ENCODE measurements at regions not wholly inside any gene's neighbourhood (a gene's known extent, or its start where the extent isn't known, plus 50 kb on each side); places are given as distances from the start of the nearest gene placed in this dataset.
"Not testable (repeated sequence)": the region's sequence is repeated elsewhere in the genome, so short reads cannot be mapped to it uniquely, and the experiment has no call there.

DNA sequence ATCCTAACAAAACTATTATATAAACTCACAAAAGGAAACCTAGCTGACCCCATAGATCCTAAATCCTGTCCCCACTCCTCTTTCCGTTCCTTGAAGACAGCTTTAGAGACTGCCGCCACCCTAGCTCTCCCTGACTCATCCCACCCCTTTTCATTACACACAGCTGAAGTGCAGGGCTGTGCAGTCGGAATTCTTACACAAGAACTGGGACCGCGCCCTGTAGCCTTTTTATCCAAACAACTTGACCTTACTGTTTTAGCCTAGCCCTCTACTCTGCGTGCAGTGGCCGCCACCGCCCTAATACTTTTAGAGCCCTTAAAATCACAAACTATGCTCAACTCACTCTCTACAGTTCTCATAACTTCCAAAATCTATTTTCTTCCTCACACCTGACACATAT lies 264.0 kb downstream of the SMARCA2 start:
- intact Hi-C loops (cut with DNase I, micrococcal nuclease); H3K36me3 Mint-ChIP-seq (ENCODE audit: low read depth); H3K27me3 ChIP-seq (ENCODE audit: control insufficient read depth in 1 of 2, insufficient read depth in 2 of 2, low read length in 2 of 2); ATAC-seq (ENCODE audit: poor library complexity); H3K4me3 ChIP-seq (ENCODE audit: low read length); DNase-seq; H3K36me3 ChIP-seq (ENCODE audit: insufficient read depth, low read length); H3K9me3 Mint-ChIP-seq; H3K27me3 Mint-ChIP-seq; H3K9me3 ChIP-seq (ENCODE audit: control insufficient read depth in 1 of 2, insufficient read depth in 1 of 2, low read length in 2 of 2); H3K4me1 Mint-ChIP-seq (ENCODE audit: low read depth); H3K4me1 ChIP-seq (ENCODE audit: insufficient read depth, low read length); H3K27ac ChIP-seq (ENCODE audit: low read depth in 1 of 2, low read length in 2 of 2); POLR2A ChIA-PET; H3K27ac Mint-ChIP-seq; H3K4me3 Mint-ChIP-seq; CTCF ChIA-PET: not testable (repeated sequence)

DNA sequence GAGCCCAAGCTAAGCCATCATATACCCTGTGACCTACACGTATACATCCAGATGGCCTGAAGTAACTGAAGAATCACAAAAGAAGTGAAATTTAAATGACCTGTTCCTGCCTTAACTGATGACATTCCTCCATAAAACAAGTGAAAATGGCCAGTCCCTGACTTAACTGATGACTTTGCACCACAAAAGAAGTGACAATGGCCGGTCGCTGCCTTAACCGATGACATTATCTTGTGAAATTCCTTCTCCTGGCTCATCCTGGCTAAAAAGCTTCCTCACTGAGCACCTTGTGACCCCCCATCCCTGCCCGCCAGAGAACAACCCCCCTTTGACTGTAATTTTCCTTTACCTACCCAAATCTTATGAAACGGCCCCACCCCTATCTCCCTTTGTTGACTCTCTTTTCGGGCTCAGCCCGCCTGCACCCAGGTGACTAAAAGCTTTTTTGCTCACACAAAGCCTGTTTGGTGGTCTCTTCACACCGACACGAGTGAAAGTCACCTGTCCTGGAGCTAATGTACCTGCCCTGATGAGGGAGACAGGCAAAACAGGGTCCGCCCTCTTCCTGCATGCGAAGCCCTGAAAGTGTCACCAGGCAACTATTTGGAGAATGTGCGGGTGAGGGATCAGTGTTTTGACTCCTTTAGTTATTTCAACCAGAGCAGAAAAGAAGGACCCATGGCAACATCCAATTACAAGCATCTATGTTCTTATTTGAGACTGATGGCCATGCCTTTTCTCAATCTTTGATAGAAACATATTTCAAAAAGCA lies 266.1 kb downstream of the SMARCA2 start:
- TF ChIP-seq, protein P1, sequence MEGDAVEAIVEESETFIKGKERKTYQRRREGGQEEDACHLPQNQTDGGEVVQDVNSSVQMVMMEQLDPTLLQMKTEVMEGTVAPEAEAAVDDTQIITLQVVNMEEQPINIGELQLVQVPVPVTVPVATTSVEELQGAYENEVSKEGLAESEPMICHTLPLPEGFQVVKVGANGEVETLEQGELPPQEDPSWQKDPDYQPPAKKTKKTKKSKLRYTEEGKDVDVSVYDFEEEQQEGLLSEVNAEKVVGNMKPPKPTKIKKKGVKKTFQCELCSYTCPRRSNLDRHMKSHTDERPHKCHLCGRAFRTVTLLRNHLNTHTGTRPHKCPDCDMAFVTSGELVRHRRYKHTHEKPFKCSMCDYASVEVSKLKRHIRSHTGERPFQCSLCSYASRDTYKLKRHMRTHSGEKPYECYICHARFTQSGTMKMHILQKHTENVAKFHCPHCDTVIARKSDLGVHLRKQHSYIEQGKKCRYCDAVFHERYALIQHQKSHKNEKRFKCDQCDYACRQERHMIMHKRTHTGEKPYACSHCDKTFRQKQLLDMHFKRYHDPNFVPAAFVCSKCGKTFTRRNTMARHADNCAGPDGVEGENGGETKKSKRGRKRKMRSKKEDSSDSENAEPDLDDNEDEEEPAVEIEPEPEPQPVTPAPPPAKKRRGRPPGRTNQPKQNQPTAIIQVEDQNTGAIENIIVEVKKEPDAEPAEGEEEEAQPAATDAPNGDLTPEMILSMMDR (IDR thresholded peaks at IDR 0.05): no peak
- ChIA-PET POLR2A (no interaction called here), CTCF (no interaction called here)
- Mint-ChIP-seq H3K27me3 (peaks cover 5% of the 10 kb centered on the region), H3K36me3 (ENCODE audit: low read depth) (no peaks in the 10 kb centered on the region), H3K4me1 (ENCODE audit: low read depth) (no peaks in the 10 kb centered on the region), H3K9me3 (no peaks in the 10 kb centered on the region), H3K27ac (no peak overlapping the region), H3K4me3 (no peak overlapping the region)
- ATAC-seq (ENCODE audit: poor library complexity): no peak
- Histone ChIP-seq H3K4me3 (ENCODE audit: low read length) (no peak overlapping the region), H3K27ac (ENCODE audit: low read depth in 1 of 2, low read length in 2 of 2) (no peak overlapping the region), H3K9me3 (ENCODE audit: control insufficient read depth in 1 of 2, insufficient read depth in 1 of 2, low read length in 2 of 2) (no peaks in the 10 kb centered on the region), H3K4me1 (ENCODE audit: insufficient read depth, low read length) (no peaks in the 10 kb centered on the region), H3K27me3 (ENCODE audit: control insufficient read depth in 1 of 2, insufficient read depth in 2 of 2, low read length in 2 of 2) (no peaks in the 10 kb centered on the region), H3K36me3 (ENCODE audit: insufficient read depth, low read length) (no peaks in the 10 kb centered on the region)
- intact Hi-C loops (cut with DNase I, micrococcal nuclease): no loop called here
- DNase-seq: no peak

DNA sequence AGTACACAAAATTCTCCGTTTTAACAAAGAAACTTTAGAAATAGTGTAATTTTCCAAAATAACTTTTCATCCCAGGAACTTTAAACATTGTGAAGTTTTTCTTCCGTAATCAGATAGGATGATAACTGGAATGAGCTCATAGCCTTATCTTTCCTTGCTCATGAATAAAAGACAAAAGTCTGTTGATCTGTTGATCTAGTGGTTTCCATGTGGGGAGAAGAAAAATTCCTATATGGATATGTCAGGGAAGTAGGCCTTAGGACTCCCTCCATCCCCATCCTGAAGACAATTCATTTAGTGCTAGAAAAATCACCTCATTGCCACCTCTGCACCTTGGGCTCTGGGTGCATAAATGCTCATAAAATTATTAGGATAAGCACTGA lies 266.6 kb downstream of the SMARCA2 start:
- H3K4me3 ChIP-seq (ENCODE audit: low read length): no peak overlapping the region
- no peak overlapping the region for H3K27ac ChIP-seq (ENCODE audit: low read depth in 1 of 2, low read length in 2 of 2)
- CTCF ChIA-PET: no interaction called here
- no peak overlapping the region for H3K27ac Mint-ChIP-seq
- intact Hi-C loops (cut with DNase I, micrococcal nuclease): no loop called here
- no peaks in the 10 kb centered on the region for H3K9me3 Mint-ChIP-seq
- no peaks in the 10 kb centered on the region for H3K4me1 ChIP-seq (ENCODE audit: insufficient read depth, low read length)
- H3K9me3 ChIP-seq (ENCODE audit: control insufficient read depth in 1 of 2, insufficient read depth in 1 of 2, low read length in 2 of 2): no peaks in the 10 kb centered on the region
- TF ChIP-seq, protein P1 (IDR thresholded peaks at IDR 0.05): no peak
- DNase-seq: no peak
- ATAC-seq (ENCODE audit: poor library complexity): no peak
- H3K36me3 Mint-ChIP-seq (ENCODE audit: low read depth): no peaks in the 10 kb centered on the region
- no peaks in the 10 kb centered on the region for H3K36me3 ChIP-seq (ENCODE audit: insufficient read depth, low read length)
- POLR2A ChIA-PET: no interaction called here
- no peaks in the 10 kb centered on the region for H3K27me3 ChIP-seq (ENCODE audit: control insufficient read depth in 1 of 2, insufficient read depth in 2 of 2, low read length in 2 of 2)
- no peak overlapping the region for H3K4me3 Mint-ChIP-seq
- no peaks in the 10 kb centered on the region for H3K4me1 Mint-ChIP-seq (ENCODE audit: low read depth)
- H3K27me3 Mint-ChIP-seq: peaks cover 2% of the 10 kb centered on the region

DNA sequence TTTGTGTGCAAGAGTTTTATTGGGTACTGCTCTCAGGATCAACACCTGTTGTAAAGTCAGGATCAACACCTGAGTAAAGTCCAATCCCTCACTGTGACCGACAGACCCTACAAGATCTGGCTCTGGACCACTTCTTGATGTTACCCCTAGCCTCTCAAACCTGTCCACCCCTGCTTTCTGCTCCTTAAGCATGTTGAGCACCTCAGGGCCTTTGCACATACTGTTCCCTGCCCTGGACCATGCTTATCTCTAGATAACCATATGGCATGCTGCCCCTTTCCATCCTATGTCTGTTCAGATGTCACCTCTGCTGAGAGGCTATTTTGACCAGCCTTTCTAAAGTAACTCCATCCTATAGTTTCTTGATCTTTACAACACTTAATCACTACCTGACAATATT lies 269.6 kb downstream of the SMARCA2 start:
- intact Hi-C loops (cut with DNase I, micrococcal nuclease): no loop called here

More for the DNA sequence above, 269.6 kb downstream of the SMARCA2 start:
- no peak for DNase-seq
- no peak overlapping the region for H3K4me3 Mint-ChIP-seq
- no peaks in the 10 kb centered on the region for H3K9me3 ChIP-seq (ENCODE audit: control insufficient read depth in 1 of 2, insufficient read depth in 1 of 2, low read length in 2 of 2)
- ChIA-PET CTCF (no interaction called here), POLR2A (no interaction called here)
- H3K4me1 ChIP-seq (ENCODE audit: insufficient read depth, low read length): no peaks in the 10 kb centered on the region
- peaks cover 15% of the 10 kb centered on the region for H3K27me3 Mint-ChIP-seq
- no peak overlapping the region for H3K27ac ChIP-seq (ENCODE audit: low read depth in 1 of 2, low read length in 2 of 2)
- H3K4me1 Mint-ChIP-seq (ENCODE audit: low read depth): no peaks in the 10 kb centered on the region
- no peaks in the 10 kb centered on the region for H3K27me3 ChIP-seq (ENCODE audit: control insufficient read depth in 1 of 2, insufficient read depth in 2 of 2, low read length in 2 of 2)
- H3K36me3 Mint-ChIP-seq (ENCODE audit: low read depth): no peaks in the 10 kb centered on the region
- H3K9me3 Mint-ChIP-seq: no peaks in the 10 kb centered on the region
- H3K4me3 ChIP-seq (ENCODE audit: low read length): no peak overlapping the region
- H3K27ac Mint-ChIP-seq: no peak overlapping the region
- H3K36me3 ChIP-seq (ENCODE audit: insufficient read depth, low read length): no peaks in the 10 kb centered on the region
- ATAC-seq (ENCODE audit: poor library complexity): no peak
- TF ChIP-seq, protein P1 (IDR thresholded peaks at IDR 0.05): no peak

Measured in CD4-positive, alpha-beta T cell (primary cell).